GM19452 (cell line): ENCODE measurements at regions not wholly inside any gene's neighbourhood (a gene's known extent, or its start where the extent isn't known, plus 50 kb on each side); places are given as distances from the start of the nearest gene placed in this dataset.
A peak's percentile ranks its signal among the peaks of the same experiment; 100 is the strongest.
"Not testable (repeated sequence)": the region's sequence is repeated elsewhere in the genome, so short reads cannot be mapped to it uniquely, and the experiment has no call there.

Source experiments
- ATAC-seq: cut with Tn5 transposase; IDR thresholded peaks from one replicate; pipeline ENCODE4 v1.9.1; 2021; ENCODE audit not compliant: unreplicated experiment

DNA sequence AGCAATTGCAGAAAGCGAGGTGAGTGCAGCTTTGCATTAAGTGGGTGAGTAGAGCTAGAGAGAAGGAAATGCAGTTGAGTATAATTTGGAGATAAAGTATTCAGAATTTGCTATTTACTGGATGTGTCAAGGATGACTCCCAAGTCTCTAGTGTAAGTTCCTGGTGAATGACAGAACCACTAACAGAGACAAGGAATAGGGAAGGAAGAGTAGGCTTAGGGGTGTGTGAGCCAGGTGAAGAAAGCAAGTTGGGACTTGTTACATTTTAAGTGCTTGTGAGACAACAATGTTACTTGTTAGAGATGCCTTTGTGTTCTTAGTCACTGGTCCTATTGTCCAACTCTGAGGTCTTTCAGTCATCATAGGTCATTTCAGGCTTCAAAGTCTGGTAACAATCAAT lies 70.8 kb downstream of the TBC1D26 start:
- ATAC-seq = not testable (repeated sequence)

DNA sequence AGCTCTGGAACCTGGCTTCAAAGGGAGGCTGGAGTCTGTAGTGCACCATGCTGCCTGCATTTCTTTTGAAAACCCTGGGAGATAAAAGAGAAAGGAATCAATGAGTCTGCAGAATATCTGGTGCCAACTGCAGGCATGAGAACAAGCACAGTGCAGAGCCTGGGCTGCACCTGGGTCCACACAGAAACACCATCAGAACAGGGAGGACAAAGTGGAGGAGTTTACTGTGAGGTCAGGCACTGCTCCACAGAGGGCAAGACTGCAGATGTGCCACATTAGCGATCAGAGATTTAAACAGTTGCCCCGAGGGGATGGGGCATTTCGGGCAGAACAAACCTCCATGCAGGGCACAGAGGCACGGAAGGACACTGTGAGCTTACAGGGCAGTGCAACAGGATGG lies 74.7 kb downstream of the TBC1D26 start:
- ATAC-seq = not testable (repeated sequence)

DNA sequence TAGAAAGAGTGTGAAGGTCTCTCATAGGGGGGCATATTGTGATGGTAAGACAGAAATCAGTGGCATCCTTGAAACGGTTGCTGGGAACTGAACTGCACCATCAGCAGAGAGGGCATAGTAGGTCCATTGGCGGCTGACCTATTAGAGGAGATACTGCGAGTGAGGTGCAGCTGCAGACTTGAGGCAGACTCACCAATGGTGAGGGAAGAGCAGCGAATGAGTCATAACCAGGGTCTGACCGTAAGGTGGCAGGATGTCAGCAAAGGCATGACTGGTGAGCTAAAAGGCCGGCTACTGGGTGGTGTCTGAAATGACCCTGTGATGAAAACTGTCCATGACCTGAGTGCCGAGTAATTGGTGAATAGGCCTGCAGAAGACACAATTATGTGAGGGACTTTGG lies 81.3 kb downstream of the TBC1D26 start:
- not testable (repeated sequence) for ATAC-seq

DNA sequence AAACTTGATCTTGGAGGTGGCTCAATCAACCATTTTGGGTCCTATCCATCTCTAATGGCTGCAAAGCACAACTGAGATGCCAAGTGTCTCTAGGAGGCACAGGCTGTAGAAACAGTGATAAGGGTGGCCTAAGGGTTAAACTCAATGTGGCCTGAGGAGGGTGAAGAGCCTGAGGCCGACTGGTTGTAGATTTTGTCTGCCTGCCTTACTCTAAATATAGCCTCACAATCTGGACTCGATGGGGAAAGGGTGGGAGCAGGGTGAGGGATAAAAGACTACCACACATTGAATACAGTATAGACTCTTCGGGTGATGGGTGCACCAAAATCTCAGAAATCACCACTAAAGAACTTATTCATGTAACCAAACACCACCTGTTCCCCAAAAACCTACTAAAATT lies 81.9 kb downstream of the TBC1D26 start:
- ATAC-seq = not testable (repeated sequence)

DNA sequence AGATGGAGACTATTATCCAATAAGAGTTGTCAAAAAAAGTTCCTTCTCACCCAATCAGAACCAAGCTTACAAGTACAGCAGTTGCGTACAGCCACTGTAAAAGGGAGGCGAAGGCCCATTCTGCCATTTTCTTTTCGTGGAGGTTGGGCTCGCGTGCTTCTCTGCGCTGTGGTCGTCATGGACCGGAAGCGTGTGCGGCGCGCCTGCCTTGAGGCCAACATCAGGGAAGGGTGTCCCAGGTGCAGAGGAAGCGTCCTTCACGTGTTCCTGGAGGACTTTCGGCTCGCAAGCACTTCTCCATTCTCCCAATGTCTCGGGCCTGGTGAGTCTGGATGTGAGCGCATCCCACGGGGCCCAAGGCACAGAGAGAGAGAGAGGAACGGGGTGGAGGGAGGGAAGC lies 85.8 kb downstream of the TBC1D26 start:
- ATAC-seq = not testable (repeated sequence)

DNA sequence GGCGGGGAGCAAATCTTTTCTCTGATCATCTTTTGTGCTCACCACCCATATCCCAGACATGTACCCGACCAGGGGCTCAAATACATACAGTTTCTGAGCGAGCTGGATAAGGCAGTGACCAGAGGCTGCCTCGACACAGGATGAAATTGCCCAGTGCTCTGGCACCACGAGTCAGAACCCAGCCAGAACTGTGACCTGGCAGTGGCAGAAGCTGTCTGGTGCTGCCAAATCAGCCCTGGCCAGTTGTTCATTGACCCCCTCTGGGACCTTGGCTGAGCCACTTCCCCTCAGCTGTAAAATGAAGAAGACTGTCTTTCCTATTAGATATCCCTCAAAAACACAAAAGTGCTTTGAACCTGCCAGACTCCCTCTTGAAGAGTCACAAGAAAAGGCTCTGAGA lies 90.2 kb downstream of the TBC1D26 start:
- not testable (repeated sequence) for ATAC-seq

DNA sequence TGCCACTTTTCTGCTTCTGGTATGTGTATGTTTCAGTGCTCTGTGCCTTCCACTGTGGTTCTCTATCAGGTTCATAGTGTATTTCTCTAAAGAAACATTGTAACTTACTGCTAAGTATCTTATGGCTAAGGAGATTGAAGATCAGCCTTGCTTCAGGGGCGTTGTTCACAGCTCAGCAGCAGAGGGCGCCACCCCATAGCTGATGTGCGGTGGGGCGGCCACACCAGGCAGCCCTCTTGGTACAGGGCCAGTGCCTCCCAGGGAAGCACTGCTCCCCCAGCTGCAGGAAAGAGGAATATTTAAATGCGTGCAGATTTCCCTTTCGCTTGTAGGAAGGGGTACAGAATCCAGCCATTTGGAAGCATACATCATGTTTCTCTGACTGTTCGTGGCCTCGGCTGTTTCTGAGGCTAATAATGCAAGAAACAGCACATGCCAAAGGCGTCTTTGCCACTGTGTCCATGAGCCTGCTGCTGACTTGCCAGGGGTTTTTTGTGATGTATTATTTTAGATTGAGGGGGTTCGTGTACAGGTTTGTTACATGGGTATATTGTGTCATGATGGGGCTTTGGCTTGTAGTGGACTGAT lies 96.7 kb downstream of the TBC1D26 start:
- not testable (repeated sequence) for ATAC-seq

DNA sequence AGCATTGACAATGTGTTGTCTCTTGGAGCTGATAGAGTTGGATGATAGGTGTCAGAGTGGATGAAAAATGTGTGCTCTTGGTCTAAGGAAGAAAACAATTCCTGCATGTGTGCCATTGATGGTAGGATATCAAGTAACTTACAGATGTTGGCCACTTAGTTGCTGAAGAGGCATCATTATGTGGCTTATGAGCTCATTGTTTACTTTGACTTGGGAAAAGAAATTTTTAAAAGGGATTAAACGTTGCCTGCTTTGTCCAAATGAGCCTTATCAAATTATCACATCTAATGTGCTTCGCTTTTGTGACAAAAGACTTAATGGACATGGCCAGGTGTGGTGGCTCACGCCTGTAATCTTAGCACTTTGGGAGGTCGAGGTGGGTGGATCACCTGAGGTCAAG lies 98.1 kb downstream of the TBC1D26 start:
- ATAC-seq = not testable (repeated sequence)

DNA sequence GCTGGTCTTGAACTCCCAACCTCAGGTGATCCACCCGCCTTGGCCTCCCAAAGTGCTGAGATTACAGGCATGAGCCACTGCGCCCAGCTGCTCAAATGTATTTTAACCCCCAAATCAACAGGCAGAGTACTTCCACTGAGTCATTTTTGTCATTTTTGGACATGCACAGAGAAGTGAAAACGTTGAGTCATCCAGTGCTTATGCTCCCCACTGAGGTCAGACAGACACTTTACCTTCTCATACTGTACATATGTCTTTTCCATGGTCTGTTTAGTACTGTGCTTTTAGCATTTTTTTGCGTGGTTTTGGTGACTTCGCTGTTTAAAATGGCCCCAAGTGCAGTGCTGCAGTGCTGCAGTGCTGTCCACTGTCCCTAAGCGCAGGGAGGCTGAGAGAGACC lies 99.1 kb downstream of the TBC1D26 start:
- peak; percentile 86 for ATAC-seq

DNA sequence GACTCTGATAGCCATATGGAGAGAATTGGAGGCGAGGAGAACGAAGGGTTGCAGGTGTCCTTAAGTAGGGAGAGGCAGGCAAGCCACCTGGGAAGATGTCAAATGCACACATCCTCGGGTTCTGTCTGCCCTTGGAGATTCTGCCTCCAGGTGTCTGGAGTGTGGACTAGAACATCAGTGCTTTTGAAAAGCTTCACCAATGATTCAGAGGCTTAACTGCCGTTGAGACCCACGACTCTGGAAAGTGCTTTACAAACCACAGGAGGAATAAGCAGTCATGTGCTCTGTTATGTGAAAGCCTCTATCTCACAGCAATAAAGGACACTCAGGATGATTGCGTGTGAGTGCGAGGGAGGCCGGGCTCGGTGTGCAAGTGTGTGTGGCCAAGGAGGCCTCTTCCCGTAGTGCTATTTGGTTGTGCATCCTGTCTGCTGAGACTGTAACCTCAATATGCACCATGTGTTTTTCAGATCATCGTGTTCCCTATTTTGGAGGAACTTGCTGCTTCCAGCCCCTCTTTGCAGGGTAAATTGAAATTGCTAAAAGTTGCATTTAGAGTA lies 100.9 kb downstream of the TBC1D26 start:
- ATAC-seq = not testable (repeated sequence)

DNA sequence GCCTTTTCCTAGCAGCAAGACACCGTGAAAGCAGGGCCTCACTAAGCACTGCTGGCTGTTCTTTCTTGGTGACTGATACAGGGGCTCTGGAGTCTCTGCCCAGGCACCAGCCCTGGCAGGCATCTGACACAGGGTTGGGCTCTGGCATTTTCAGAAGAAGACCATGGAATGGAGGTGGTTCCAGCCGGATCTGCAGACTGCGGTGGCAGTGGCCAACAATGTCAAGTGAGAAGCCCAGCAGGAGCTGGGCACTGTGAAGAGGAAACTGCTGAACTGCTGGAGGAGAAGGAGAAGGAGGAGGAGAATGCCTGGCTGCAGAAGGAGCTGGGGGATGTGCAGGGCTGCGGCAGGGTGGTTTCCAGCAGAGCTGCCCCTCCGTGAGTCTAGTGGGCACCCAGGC lies 101.8 kb downstream of the TBC1D26 start:
- ATAC-seq = not testable (repeated sequence)

DNA sequence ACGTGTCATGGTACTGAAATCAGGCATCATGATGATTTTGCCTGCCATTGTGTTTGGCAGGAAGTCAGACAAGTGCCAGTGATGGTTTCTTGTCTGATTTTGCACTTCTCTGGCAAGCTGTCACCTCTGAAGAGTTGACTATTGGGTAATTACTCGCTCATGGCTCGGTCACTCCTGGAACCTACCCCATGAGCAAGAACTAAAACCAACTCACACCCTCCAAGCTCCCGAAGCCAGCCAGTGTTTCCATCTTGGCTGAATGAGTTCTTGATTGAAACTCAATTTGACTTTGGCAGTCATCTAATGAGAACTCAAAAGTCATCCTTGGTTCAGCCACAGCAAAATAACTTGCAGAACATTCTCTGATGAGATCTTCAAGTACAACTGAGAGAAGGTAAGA lies 103.4 kb downstream of the TBC1D26 start:
- not testable (repeated sequence) for ATAC-seq

DNA sequence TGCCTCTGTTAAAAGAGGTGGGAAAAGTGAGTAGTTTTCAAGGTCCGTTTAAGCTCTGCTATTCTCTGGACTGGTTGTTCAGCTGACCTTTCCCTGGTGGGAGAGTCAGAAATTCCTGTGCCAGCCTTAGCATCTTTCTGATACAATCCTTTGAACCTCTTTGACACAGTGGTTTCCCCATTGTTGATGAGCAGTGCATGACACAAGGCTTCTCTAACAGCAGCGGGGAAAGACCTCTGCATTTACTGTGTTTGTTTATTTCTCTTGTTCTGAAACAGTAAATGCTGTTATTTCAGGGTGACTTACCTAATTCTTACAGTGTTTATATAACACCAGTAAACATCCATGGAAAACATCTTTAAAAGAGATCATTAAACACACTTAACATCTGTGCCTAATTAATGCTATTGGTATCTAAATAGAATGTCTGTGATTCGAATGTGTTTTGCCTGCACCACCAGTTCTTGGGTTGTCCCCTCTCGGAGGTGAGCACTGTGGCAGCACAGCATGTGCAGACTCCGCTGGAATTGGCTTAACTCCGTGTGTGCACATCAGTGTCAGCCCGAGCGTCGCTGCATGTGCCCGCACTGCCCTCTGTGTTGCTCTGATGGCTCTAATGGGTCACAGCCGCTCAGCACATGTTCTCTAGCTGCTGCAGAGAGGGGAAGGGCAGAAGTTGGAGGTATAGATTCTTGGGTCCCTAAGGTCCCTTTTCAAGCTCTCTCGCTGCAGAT lies 104.3 kb downstream of the TBC1D26 start:
- ATAC-seq = not testable (repeated sequence)

DNA sequence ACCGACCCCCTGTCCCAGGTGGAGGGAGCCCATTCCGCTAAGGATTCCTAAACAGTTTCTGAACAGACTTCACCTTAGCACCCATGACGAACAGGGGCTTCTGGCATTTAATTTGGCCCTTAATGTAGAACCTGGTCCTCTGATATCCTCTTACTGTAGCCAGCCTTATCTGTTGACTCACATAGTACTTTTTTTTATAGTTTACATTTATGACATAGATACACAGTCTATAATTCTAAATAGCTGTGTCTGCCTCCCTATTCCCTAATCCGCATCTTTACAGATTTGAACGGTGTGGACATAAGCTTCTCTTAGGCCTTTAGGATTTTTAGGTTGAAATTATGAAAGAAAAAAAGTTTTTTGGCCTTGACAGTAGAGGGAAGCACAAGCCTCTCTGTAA lies 104.9 kb downstream of the TBC1D26 start:
- not testable (repeated sequence) for ATAC-seq

DNA sequence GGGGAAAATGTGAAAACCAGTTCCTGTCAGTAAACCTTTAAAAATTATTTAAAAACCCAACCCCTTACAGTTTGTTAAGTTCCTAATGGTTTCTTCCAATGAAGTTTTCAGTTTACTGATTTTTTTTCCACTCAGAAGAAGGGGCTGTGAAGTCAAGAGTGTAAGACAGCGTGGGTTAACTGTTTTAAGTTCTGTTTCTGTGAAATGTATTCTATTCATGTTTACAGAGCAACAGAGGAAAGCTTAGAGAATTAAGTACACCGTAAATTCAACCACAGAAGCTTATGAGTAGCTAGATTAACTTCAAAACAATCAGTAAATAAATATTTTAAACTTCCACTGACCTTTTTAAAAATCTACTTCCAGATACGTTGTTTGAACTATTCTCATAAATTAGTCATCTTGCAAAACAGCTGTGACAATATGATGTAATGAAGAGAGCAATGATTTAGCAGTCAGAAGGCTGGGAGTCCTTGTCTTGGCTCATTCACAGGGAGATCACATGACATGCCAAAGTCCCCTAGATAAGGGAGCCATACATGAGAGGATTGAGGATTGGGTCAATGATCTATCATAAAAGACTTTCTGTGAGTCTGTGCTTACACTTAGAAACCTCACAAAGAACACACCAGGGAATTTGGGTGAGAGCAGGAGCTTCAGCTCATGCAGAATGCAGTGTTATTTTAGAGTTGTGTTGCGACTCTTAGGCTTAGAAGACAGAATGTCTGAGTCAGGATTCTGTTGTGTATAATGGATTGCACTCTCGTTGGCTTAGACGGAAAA lies 97.3 kb upstream of the ADORA2B start:
- ATAC-seq = not testable (repeated sequence)

DNA sequence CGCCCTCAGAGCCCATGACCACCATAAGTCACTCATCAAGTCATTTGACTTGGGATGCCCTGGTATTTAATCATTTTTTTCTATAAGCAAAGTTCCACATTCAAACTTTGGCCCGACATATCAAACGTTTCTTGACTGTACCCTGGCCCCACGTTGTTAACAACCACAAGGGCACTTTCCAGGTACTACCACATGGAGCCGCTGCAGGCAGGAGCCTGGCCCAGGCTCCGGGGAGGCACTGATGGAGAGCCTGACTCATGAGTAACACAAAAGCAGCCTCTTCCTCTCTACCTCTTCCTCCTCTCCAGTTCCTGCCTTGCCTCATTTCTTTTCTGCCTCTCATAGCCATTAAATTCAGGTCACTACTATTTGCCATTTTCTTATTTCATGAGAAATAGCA lies 95.9 kb upstream of the ADORA2B start:
- not testable (repeated sequence) for ATAC-seq

DNA sequence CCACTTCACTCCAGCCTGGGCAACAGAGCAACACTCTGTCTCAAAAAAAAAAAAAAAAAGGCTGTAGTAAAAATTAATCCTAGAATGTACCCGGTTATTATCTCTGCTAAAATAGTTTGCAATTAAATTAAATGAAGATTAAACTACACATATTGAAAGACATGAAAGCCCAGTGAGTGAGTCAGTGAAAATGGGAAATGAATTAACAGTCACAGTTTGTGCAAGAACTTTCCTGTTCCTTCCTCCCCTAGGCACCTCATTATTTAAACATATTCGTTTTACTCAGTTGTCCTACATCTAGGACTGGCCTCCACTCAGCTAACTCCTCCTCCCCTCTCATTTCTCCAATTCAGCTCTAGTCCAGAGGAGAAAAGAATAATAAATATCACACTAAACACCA lies 94.9 kb upstream of the ADORA2B start:
- not testable (repeated sequence) for ATAC-seq

DNA sequence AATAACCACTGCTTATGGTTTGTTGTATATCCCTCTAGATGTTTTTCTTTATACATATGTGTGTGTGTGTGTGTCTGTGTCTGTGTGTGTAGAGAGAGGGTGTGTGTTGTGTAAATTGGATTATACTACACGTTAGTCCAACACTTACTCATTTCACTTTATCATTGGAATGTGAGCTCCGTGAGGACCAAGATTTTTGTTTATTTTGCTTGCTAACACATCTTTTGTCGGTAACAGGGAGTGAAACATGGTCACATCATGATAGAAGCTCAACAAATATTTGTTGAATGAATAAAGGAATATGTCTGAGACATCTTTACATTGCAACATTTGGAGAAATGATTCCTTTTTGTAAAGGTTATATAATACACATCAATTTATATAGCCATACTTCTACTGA lies 94.2 kb upstream of the ADORA2B start:
- not testable (repeated sequence) for ATAC-seq

DNA sequence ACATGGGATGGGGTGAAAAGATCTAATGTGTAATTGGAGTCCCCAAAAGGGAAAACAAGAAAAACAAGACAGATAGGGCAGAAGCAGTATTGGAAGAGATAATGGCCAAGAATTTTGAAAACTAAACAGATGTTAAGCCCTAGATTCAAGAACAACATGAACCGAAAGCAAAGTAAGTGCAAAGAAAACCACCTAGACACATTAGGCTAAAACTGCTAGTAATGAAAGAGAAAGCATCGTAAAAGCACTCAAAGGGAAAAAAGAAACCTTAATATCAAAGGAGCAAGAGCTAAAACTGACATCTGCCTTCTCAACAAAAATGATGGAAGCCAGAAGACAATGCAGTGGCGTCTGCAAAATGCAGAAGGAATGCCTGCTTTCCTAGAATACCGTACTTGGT lies 92.1 kb upstream of the ADORA2B start:
- ATAC-seq = not testable (repeated sequence)

DNA sequence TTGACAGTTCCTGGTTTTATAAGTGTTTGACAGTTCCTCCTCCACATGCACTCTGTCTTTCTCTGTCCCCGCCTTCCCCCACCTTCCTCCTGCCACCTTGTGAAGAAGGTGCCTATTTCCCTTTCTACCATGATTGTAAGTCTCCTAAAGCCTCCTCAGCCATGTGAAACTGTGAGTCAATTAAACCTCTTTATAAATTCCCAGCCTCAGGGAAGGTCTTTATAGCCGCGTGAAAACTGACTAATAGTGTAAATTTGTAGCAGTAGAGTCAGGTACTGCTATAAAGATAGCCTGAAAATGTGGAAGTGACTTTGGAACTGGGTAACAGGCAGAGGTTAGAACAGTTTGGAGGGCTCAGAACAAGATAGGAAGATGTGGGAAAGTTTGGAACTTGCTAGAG lies 88.7 kb upstream of the ADORA2B start:
- ATAC-seq = not testable (repeated sequence)

DNA sequence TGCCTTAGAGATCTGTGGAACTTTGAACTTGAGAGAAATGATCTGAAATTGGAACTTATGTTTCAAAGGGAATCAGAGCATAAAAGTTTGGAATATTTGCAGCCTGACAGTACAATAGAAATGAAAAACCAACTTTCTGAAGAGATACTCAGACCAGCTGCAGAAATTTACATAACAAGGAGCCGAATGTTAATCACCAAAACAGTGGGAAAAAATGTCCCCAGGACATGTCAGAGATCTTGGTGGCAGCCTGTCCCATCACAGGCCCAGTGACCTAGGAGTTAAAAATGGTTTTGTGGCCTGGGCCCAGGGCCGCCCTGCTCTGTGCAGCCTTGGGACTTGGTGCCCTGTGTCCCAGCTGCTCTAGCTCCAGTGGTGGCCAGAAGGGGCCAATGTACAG lies 88.2 kb upstream of the ADORA2B start:
- not testable (repeated sequence) for ATAC-seq
